ENCODE measurements at regions not wholly inside any gene's neighbourhood (a gene's known extent, or its start where the extent isn't known, plus 50 kb on each side); places are given as distances from the start of the nearest gene placed in this dataset.
A peak's percentile ranks its signal among the peaks of the same experiment; 100 is the strongest.
"Not testable (repeated sequence)": the region's sequence is repeated elsewhere in the genome, so short reads cannot be mapped to it uniquely, and the experiment has no call there.

GRCh38 chr16:21520134-21521047 lies 79.0 kb upstream of the METTL9 start:
- intact Hi-C loops (cut with DNase I); H3K4me1 ChIP-seq (ENCODE audit: control insufficient read depth in 2 of 3, insufficient read depth in 2 of 3, low read depth in 1 of 3, low read length in 3 of 3); FAIRE-seq; H3K9me3 ChIP-seq (ENCODE audit: control insufficient read depth in 2 of 3, insufficient read depth in 1 of 3, low read length in 3 of 3); H3K27me3 ChIP-seq (ENCODE audit: control insufficient read depth, insufficient read depth, low read length); H3K36me3 ChIP-seq (ENCODE audit: control insufficient read depth in 2 of 3, insufficient read depth in 3 of 3, low read length in 3 of 3): not testable (repeated sequence)
- peak; percentile 98 to 99 (median 99) for DNase-seq
- peak overlapping the region; percentile 74 to 77 for H3K27ac ChIP-seq (ENCODE audit: low read depth in 2 of 2, low read length in 2 of 2)
- peak overlapping the region in 1 of 3 donors; percentile 61 for H3K9ac ChIP-seq (ENCODE audit: low read length in 3 of 3)
- H3K4me3 ChIP-seq (ENCODE audit: low read length in 3 of 3) = peak overlapping the region; percentile 66 to 87 (median 73)

- H3K4me1 ChIP-seq (ENCODE audit: control insufficient read depth in 2 of 3, insufficient read depth in 2 of 3, low read depth in 1 of 3, low read length in 3 of 3); intact Hi-C loops (cut with DNase I); H3K27ac ChIP-seq (ENCODE audit: low read depth in 2 of 2, low read length in 2 of 2); H3K4me3 ChIP-seq (ENCODE audit: low read length in 3 of 3); H3K36me3 ChIP-seq (ENCODE audit: control insufficient read depth in 2 of 3, insufficient read depth in 3 of 3, low read length in 3 of 3); FAIRE-seq; H3K27me3 ChIP-seq (ENCODE audit: control insufficient read depth, insufficient read depth, low read length); H3K9me3 ChIP-seq (ENCODE audit: control insufficient read depth in 2 of 3, insufficient read depth in 1 of 3, low read length in 3 of 3); H3K9ac ChIP-seq (ENCODE audit: low read length in 3 of 3): not testable (repeated sequence)
- DNase-seq = peak in 3 of 5 donors; percentile 7 to 54 (median 34)
These were observed 78.4 kb upstream of the METTL9 start for GRCh38 chr16:21521048-21521389.

GRCh38 chr16:21521390-21522143 lies 77.8 kb upstream of the METTL9 start:
- H3K9ac ChIP-seq (ENCODE audit: low read length in 3 of 3); H3K4me3 ChIP-seq (ENCODE audit: low read length in 3 of 3); H3K9me3 ChIP-seq (ENCODE audit: control insufficient read depth in 2 of 3, insufficient read depth in 1 of 3, low read length in 3 of 3); H3K36me3 ChIP-seq (ENCODE audit: control insufficient read depth in 2 of 3, insufficient read depth in 3 of 3, low read length in 3 of 3); H3K27me3 ChIP-seq (ENCODE audit: control insufficient read depth, insufficient read depth, low read length); FAIRE-seq; H3K4me1 ChIP-seq (ENCODE audit: control insufficient read depth in 2 of 3, insufficient read depth in 2 of 3, low read depth in 1 of 3, low read length in 3 of 3); intact Hi-C loops (cut with DNase I): not testable (repeated sequence)
- peak overlapping the region; percentile 7 to 63 for H3K27ac ChIP-seq (ENCODE audit: low read depth in 2 of 2, low read length in 2 of 2)
- peak; percentile 78 to 88 (median 84) for DNase-seq

GRCh38 chr16:21522846-21523245 lies 76.5 kb upstream of the METTL9 start:
- H3K36me3 ChIP-seq (ENCODE audit: control insufficient read depth in 2 of 3, insufficient read depth in 3 of 3, low read length in 3 of 3); H3K9me3 ChIP-seq (ENCODE audit: control insufficient read depth in 2 of 3, insufficient read depth in 1 of 3, low read length in 3 of 3); H3K27ac ChIP-seq (ENCODE audit: low read depth in 2 of 2, low read length in 2 of 2); H3K4me1 ChIP-seq (ENCODE audit: control insufficient read depth in 2 of 3, insufficient read depth in 2 of 3, low read depth in 1 of 3, low read length in 3 of 3); H3K9ac ChIP-seq (ENCODE audit: low read length in 3 of 3); H3K27me3 ChIP-seq (ENCODE audit: control insufficient read depth, insufficient read depth, low read length); intact Hi-C loops (cut with DNase I); H3K4me3 ChIP-seq (ENCODE audit: low read length in 3 of 3); FAIRE-seq: not testable (repeated sequence)
- peak in 3 of 5 donors; percentile 28 to 69 (median 67) for DNase-seq

- no peak for TF ChIP-seq CTCF (IDR thresholded peaks at IDR 0.05; ENCODE audit: borderline replicate concordance, extremely low read depth, insufficient read depth)
- Histone ChIP-seq H3K27me3 (ENCODE audit: control insufficient read depth, insufficient read depth, low read length) (no peaks in the 10 kb centered on the region), H3K36me3 (ENCODE audit: control insufficient read depth in 2 of 3, insufficient read depth in 3 of 3, low read length in 3 of 3) (no peaks in the 10 kb centered on the region), H3K27ac (ENCODE audit: low read depth in 2 of 2, low read length in 2 of 2) (no peak overlapping the region), H3K9me3 (ENCODE audit: control insufficient read depth in 2 of 3, insufficient read depth in 1 of 3, low read length in 3 of 3) (no peaks in the 10 kb centered on the region), H3K4me1 (ENCODE audit: control insufficient read depth in 2 of 3, insufficient read depth in 2 of 3, low read depth in 1 of 3, low read length in 3 of 3) (peaks cover 0 to 3% (median 0%) of the 10 kb centered on the region in 3 donors), H3K4me3 (ENCODE audit: low read length in 3 of 3) (no peak overlapping the region), H3K9ac (ENCODE audit: low read length in 3 of 3) (no peak overlapping the region)
- intact Hi-C loops (cut with DNase I) = no loop called here
- no peak for FAIRE-seq
- DNase-seq = peak in 3 of 5 donors; percentile 3 to 83 (median 49)
These were observed 75.8 kb upstream of the METTL9 start for GRCh38 chr16:21523411-21524067.
